Cardiac muscle cell (in vitro differentiated cells and primary cell): ENCODE measurements at regions not wholly inside any gene's neighbourhood (a gene's known extent, or its start where the extent isn't known, plus 50 kb on each side); places are given as distances from the start of the nearest gene placed in this dataset.

ENCODE experiments used
- DNase-seq, 2 donors: peaks; one replicate each; pipeline versions ENCODE4 v3.0.0 to v3.0.0-alpha.2; 2010 to 2017; ENCODE audit warnings: low read depth in 1 of 2, low spot score in 1 of 2
- H3K27ac ChIP-seq: fragments of 200-600 bp; sonication (generic); 2 replicates; pipeline ENCODE4 v1.5.1; 2016
- H3K27me3 ChIP-seq: fragments of 200-600 bp; sonication (generic); 2 replicates; pipeline ENCODE4 v1.6.0; 2016; ENCODE audit warnings: control low read depth
- H3K36me3 ChIP-seq: fragments of 200-600 bp; sonication (generic); 2 replicates; pipeline ENCODE4 v1.5.1; 2016; ENCODE audit warnings: control low read depth
- H3K4me1 ChIP-seq: fragments of 200-600 bp; sonication (generic); 2 replicates; pipeline ENCODE4 v1.8.1; 2017; ENCODE audit warnings: low read depth, mild to moderate bottlenecking, mixed run types
- H3K4me3 ChIP-seq: fragments of 200-600 bp; sonication (generic); 2 replicates; pipeline ENCODE4 v1.5.1; 2016; ENCODE audit warnings: mild to moderate bottlenecking
- H3K9me3 ChIP-seq: fragments of 200-600 bp; sonication (generic); 2 replicates; pipeline ENCODE4 v1.5.1; 2017; ENCODE audit warnings: low read depth, mild to moderate bottlenecking, control low read depth
- TF ChIP-seq, protein P1 (sequence below): IDR thresholded peaks from 2 replicates; pipeline ENCODE4 v1.5.1; 2012; ENCODE audit warnings: low read depth, mild to moderate bottlenecking, low read length

DNA sequence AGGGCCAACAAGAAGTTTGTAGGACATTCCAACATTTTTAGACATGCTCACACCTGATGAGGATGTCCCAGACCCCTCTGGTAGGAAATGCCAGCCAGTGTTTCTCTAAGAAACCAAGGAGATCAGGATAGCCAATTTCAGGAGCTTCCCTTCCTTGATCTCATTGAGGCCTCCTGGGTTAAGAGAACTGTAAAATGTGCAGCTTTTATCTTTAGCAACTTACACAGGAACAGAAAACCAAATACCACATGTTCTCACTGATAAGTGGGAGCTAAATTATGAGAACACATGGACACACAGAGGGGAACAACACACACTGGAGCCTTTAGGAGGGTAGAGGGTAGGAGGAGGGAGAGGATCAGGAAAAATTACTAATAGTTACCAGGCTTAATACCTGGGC lies 99.6 kb upstream of the MAP2 start:
- H3K9me3 ChIP-seq, result no peaks in the 10 kb centered on the region
- no peaks in the 10 kb centered on the region for H3K36me3 ChIP-seq
- DNase-seq, result no peak
- TF ChIP-seq, protein P1, sequence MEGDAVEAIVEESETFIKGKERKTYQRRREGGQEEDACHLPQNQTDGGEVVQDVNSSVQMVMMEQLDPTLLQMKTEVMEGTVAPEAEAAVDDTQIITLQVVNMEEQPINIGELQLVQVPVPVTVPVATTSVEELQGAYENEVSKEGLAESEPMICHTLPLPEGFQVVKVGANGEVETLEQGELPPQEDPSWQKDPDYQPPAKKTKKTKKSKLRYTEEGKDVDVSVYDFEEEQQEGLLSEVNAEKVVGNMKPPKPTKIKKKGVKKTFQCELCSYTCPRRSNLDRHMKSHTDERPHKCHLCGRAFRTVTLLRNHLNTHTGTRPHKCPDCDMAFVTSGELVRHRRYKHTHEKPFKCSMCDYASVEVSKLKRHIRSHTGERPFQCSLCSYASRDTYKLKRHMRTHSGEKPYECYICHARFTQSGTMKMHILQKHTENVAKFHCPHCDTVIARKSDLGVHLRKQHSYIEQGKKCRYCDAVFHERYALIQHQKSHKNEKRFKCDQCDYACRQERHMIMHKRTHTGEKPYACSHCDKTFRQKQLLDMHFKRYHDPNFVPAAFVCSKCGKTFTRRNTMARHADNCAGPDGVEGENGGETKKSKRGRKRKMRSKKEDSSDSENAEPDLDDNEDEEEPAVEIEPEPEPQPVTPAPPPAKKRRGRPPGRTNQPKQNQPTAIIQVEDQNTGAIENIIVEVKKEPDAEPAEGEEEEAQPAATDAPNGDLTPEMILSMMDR, result no peak
- no peak overlapping the region for H3K4me3 ChIP-seq
- no peak overlapping the region for H3K27ac ChIP-seq
- no peaks in the 10 kb centered on the region for H3K4me1 ChIP-seq
- H3K27me3 ChIP-seq, result no peaks in the 10 kb centered on the region

DNA sequence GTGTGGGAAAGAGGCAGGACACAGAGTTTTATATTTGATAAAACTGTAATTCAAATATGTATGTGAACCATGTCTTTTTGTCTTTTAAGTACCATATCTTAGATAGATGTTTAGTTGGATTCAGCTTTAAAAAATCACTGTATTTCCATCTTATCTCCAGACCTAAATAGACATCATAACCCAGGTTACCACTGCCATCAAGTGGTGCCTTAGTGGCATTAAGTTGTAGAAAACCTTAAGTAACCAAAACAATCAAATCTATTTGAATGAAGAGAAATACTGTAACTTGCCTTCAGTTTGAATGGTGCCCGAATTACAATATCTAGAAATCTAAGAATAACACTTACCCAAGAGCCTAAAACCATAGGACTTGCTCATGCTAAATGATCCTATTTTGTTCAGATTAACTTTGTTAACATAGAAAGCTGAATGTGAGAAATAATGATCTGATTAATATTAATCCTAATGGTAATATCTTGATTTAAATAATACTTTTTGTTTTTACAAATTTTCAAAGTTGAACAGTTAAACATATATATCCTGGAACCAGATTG lies 92.5 kb upstream of the MAP2 start:
- no peaks in the 10 kb centered on the region for H3K27me3 ChIP-seq
- H3K4me3 ChIP-seq, result no peak overlapping the region
- H3K36me3 ChIP-seq, result no peaks in the 10 kb centered on the region
- no peak overlapping the region for H3K27ac ChIP-seq
- no peaks in the 10 kb centered on the region for H3K9me3 ChIP-seq
- no peaks in the 10 kb centered on the region for H3K4me1 ChIP-seq
- peak; percentile 29 to 60 for DNase-seq
- TF ChIP-seq, protein P1, result peak; percentile 30

DNA sequence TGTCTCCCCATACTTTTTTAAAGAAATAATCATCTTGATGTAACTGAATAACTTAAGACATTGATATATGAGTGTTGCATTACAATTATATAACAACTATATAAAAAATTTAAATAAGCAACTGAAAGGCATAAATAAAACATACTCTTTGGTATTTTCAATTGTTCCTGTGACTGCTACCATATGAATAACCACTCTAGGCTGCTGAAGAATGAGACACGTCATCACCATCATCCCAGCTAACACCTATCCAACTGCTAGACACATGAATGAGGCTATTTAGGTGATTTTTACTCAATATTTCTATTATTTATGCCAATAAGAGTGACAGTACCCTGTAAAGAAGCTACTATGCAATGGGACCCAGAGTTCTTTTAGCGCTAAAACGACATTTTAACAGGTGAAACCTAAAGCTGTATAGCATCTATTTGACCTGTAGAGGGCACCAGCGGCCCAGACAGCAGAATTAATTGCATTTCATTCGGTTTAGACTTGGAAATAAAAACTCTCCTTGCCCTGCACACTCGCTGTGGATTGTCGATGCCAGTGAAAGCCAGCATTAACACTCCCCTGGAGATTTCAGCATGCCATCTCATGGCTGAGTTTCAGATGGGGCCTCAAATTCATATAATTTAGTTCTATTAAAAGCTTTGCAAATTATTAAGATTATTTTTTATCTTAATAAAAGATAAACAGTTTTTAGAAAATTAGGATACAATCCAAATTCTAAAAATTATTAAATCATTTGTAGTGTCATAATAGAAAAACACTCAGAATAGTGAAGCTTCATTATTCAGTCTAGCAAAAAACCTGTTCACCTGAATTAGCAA lies 89.4 kb upstream of the MAP2 start:
- Histone ChIP-seq H3K36me3 (no peaks in the 10 kb centered on the region), H3K9me3 (no peaks in the 10 kb centered on the region), H3K27ac (no peak overlapping the region), H3K4me1 (no peaks in the 10 kb centered on the region), H3K4me3 (no peak overlapping the region), H3K27me3 (no peaks in the 10 kb centered on the region)
- DNase-seq, result peak; percentile 68 to 73
- TF ChIP-seq, protein P1, result peak; percentile 81

DNA sequence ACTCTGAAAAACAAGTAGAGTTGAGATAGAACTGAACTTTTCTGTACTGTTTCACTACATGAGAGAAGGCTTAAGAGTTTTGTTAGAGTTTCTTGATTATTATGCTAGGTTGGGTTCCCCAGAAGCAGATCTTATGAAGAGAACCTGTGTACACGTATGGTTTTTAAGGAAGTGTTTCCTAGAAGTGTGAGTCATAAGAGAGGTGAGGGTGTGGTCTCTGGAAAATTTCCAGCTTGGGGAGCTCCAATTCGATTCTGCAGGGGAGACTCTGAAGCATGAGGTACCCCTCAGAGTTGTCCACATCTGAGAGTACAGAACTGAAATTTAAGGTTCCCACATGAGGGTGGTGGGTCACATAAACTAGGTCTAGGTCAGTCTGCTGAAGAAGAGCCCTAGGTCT lies 83.3 kb upstream of the MAP2 start:
- DNase-seq, result no peak

DNA sequence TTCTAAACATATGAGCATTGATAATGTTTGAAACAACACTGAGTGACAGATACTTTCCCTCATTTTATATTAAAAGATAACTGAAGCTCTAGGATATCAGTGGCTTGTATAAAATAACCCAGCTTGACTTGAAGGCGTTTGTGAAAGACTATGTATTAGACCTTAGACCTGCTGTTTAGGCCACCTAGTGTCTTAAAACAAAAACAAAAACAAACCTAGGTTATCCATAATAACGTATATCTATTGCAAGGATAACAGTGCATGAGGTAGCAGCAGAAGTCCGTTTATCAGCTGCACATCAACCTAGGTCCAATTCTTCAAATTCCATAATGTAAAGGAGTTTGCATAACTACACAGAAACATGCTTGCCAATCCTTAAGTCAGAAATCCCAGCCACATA lies 79.5 kb upstream of the MAP2 start:
- DNase-seq, result no peak
- TF ChIP-seq, protein P1, result no peak
- H3K9me3 ChIP-seq, result no peaks in the 10 kb centered on the region

More for the DNA sequence above, 83.3 kb upstream of the MAP2 start:
- H3K27ac ChIP-seq, result no peak overlapping the region
- H3K27me3 ChIP-seq, result no peaks in the 10 kb centered on the region
- no peaks in the 10 kb centered on the region for H3K4me1 ChIP-seq
- H3K9me3 ChIP-seq, result no peaks in the 10 kb centered on the region
- no peak overlapping the region for H3K4me3 ChIP-seq
- no peaks in the 10 kb centered on the region for H3K36me3 ChIP-seq
- TF ChIP-seq, protein P1, result no peak

More for the DNA sequence above, 79.5 kb upstream of the MAP2 start:
- H3K36me3 ChIP-seq, result no peaks in the 10 kb centered on the region
- H3K4me1 ChIP-seq, result no peaks in the 10 kb centered on the region
- H3K4me3 ChIP-seq, result no peak overlapping the region
- H3K27ac ChIP-seq, result no peak overlapping the region
- H3K27me3 ChIP-seq, result no peaks in the 10 kb centered on the region
